COLO829 (cell line): ENCODE measurements at regions not wholly inside any gene's neighbourhood (a gene's known extent, or its start where the extent isn't known, plus 50 kb on each side); places are given as distances from the start of the nearest gene placed in this dataset.
"Not testable (repeated sequence)": the region's sequence is repeated elsewhere in the genome, so short reads cannot be mapped to it uniquely, and the experiment has no call there.

Experiments
- DNase-seq: peaks from one replicate; pipeline ENCODE4 v3.0.0; 2012; ENCODE audit warnings: low spot score

GRCh38 chr20:57971583-57971982 is 256.9 kb downstream of the ANKRD60 start:
- not testable (repeated sequence) for DNase-seq

DNA sequence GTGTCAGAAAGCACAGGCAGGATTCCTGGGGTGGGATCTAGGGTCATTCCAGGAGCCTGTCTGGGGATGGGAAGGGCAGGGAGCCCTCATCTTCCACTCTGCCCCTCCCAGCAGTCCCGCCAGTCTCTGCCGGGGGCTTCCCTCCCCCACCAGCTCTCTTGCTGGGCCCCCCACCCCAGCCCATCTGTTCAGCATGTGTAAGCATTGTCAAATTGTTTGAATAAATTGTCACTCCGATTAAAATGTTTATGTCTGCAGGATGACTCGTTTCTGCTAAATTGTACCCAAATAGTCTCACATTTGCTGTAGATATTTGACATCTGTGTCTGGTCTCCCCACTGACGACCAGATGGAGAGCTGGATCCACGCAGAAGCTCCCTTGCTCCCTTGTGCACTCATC is 257.6 kb downstream of the ANKRD60 start:
- DNase-seq = no peak

- DNase-seq = no peak
These were observed 258.3 kb downstream of the ANKRD60 start for GRCh38 chr20:57970116-57970515.

GRCh38 chr20:57968120-57968519 is 258.3 kb upstream of the PMEPA1 start:
- peak; percentile 56 for DNase-seq

- DNase-seq = no peak
These were observed 257.5 kb upstream of the PMEPA1 start for GRCh38 chr20:57967364-57967763.

DNA sequence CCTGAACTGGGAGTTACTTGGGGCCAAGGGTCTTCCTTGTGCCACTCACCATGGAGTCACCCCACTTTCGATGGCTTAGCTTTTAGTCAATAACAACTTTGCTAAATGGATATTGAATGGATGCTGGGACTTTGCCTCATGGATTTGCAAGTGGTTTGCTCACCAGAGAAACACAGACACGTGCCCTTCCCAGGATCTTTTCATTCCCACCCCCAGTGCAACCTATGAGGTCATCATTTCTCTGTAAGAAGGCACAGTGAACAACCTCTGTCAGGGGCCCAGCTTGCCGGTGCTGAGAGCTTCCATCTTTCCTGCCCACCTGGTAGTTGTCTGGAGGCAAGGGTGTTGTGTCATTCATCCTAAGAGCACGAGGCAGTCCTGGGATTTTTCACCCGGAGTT is 256.8 kb upstream of the PMEPA1 start:
- DNase-seq = no peak

- no peak for DNase-seq
These were observed 255.6 kb upstream of the PMEPA1 start for GRCh38 chr20:57965441-57965840.

DNA sequence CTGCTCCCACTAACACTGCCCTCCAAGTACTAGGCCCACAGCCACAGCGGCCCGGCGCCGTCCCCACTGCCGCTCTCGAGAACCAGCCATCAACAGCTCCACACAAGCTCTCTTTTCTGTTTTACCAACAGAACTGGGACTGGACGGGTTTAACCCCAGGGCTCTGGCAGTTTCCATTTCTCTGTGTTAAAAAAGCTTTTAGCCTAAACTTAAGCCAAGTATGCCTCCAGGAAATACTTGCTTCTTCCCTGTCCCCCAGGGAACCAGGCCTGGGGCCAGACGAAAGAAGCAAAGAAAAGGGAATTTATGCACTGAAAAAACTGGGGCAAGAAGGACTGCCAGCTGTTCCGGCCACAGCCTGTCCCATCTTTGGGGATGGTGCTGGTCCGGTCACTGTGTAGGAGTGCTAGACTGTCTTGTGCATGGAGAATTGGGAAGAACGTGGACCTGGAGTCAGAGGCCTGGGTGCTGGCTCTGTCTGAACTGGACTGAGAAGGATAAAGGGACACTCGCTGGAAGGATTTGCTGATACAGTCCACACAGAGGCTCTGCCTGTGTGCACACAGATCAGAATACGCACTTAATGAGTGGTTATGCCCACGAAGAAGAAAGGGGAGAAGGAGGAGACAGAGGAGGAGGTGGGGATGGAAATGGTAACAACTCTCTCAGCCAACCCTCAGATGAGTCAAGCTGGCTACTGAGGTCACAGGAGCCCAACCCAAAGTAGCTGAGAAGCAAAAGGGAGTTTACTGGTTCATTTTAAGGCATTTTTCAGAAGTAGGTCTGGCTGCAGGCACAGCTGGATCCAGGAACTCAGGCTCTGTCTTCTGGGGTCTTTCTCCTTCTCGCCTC is 254.4 kb upstream of the PMEPA1 start:
- no peak for DNase-seq

GRCh38 chr20:57960803-57961575 is 251.2 kb upstream of the PMEPA1 start:
- no peak for DNase-seq

DNA sequence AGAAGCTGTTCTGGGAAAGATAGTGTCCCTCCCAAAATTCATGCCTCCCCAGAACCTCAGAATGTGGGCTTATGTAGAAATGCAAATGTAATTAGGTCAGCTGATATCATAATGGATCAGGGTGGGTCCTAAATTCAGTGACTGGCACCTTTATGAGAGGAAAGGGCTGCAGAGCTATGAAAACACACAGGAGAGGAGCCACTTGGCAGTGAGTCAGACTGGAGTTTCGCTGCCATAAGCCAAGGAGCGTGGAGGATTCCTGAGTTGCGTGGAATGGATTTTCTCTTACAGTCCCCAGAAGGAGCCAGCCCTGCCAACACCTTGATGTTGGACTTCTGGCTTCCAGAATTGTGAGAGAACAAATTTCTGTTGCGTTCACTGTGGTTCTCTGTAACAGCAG is 249.8 kb upstream of the PMEPA1 start:
- no peak for DNase-seq

- DNase-seq = no peak
These were observed 249.2 kb upstream of the PMEPA1 start for GRCh38 chr20:57959018-57959417.

DNA sequence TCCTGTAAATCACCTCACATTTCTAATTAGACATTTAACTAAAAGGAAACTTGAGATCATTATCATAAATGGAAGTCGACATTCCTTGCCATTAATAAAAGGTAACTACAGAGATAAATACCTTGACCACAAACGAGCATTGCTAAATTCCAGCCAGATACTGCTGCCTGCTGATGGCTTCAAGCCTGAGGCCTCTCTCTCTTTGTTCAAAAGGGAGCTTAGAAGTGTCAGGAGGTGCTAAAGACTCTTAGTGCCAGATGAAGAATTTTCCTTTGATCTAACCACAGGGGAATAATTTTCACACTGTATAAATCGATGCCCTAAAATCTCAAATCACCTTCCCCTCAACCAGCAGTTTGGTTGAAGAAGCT is 248.2 kb upstream of the PMEPA1 start:
- DNase-seq = no peak

DNA sequence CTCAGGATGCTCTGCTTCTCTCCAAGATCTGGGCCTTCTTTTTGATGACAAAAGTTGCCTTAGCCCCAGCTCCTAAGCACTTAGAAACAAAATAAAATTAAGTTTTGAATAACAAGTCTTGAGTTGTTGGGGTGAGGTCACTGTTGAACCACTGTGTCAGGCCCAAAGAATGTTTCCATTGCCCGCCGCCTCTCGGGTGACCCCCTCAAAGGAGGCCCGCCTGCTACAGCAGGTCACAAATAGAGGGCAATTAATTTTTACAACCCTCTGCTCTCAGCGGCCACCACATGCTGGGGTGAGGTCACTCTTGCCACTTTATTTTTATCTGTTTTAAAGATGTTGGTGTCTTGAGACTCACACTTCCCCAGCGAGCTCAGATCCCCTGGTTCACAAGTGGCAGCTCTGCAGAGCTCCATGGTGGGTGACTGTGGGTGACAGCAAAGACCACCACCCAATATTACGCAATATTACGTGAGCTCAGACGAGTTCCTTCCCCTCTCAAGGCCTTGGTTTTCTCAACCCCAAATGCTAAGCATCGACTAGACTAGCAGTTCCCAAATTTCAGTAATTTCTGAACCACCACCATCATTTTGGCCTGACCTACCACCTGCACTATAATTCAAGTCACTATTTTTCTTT is 247.7 kb upstream of the PMEPA1 start:
- DNase-seq = no peak

DNA sequence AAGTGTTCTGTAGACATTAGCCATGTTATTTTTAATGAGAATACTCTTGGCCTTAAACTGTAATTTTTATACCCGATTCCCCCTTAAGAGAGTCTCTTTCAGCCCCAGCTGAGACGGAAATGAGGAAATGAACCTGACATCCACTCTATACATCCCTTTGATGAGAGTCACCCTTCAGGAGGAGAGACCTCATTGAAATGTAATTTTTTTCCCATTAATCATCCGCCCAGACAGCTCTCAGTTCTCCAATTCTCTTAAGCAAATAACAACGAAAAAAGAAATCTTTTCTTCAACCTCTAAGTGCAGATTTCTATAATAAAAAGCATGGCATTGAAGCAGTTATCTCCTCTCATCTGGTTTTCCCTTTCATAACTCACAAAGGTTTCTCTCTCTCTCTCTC is 243.8 kb upstream of the PMEPA1 start:
- peak; percentile 94 for DNase-seq

DNA sequence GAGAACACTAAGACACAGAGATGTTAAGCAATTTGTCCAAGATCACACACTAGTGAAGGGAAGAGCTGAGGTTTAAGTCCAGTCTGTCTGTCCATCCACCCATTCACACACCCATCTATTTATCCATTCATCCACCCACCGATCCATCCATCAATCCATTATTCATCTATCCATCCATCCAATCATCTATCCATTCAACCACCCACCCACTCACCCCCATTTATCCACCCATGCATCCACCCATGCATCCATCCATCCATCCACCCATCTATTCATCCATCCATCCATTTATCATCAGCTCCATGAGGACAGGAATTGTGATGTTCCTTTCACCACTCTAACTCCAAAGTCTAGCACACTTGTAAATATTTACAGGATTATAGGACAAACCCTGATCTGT is 242.3 kb upstream of the PMEPA1 start:
- DNase-seq = no peak

GRCh38 chr20:57951549-57951948 is 241.7 kb upstream of the PMEPA1 start:
- DNase-seq = no peak

DNA sequence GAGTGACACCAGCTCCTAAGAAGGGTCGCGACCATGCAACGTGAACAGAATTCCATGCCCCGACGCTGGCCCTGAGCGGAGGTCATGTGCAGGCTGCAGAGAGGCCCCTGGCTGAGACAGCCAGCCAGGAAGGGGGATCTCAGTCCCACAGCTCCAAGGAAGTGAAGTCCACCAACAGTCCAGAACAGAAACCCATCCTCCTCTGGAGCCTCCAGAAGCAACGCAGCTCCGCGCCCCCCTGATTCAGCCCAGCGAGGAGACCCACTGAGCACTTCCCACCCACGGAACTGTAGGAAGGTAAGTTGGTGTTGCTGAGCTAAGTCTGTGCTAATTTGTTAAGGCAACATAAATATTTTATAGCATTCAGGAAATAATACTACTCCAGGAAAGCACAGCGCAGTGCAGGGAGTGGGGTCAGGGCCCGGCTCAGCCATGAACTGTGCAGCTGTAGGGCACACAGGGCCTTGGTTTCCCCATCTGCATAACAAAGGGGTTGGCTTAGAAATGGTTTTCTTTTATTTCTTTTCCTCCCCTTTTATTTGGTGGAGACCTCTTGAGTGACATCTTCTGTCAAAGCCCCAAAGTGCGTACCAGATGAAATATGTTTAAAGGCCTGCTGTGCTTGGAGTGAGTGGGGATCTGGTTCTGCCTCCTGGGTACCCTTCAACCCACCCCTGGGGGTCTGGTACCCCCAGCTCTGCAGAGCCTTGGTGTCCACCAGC is 241.1 kb upstream of the PMEPA1 start:
- DNase-seq = no peak

DNA sequence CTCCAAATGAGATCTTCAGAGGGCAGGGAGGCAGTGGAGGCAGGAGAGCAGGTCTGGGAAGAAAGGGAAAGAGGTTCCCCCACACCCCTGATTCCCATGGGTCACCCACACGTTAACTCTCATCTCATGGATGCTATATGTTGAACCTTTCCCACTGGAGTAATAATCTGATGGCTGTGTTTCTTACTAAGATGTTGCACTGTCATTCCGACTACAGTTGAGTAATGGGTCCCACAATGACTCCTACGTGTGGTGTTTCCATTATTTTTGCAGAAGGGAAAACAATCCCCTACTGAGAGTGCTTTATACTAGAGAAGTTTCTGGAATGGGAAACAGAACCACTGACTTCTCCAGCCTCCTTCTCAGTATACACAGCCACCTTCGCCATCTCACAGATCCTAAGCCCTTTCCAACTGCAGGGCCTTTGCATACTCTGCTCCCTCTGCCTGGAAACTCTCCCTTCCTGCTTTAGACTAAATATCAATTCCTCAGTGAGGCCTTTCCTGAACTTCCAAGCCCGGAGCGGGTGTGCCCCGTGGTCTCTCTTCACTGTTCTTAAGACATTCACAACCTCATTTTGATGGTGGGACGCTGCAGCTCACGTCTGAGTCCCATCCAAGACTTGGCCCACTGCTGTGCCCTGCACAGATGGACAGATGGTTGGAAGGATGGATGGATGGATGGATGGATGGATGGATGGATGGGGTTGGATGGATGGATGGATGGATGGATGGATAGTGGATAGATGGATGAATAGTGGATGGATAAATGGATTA is 238.6 kb upstream of the PMEPA1 start:
- DNase-seq = no peak

GRCh38 chr20:57947421-57948179 is 237.8 kb upstream of the PMEPA1 start:
- DNase-seq = no peak

DNA sequence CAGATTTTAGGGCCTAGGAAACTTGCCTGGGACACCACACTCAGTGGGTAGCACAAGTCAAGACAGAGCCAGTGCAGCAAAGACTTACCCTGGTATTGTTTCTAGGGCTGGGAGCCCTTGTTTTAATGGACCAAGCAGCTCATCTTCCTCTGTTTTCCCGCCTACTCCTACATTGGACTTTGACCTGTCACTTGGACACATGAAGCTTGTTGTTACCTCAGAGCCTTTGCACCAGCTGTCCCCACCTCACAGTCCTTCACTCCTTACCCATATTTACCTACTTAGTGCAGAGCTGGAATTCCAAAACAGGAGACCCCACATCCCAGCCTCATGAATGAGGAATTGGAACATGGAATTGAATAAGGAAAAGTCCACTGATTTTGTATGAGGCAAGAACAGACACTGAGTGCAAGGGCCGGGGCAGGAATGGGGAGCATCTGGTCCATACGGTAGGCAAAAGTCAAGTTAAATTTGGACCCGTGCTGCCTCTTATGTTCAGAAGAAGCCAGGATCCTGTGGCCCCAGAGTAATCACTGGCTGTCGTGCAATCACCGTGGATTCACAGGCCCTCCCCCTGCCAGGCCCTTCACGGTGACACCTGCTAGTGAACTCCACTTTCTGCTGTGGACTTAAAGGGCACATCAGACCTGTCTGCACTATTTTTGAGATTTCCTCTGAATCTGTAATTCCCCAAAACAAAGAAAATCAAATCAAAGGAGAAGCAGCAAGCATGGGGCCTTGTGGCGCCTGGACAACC is 236.9 kb upstream of the PMEPA1 start:
- no peak for DNase-seq
